ENCODE measurements at regions not wholly inside any gene's neighbourhood (a gene's known extent, or its start where the extent isn't known, plus 50 kb on each side); places are given as distances from the start of the nearest gene placed in this dataset.

- no peaks in the 10 kb centered on the region for H3K36me3 ChIP-seq
- TF ChIP-seq CTCF (IDR thresholded peaks at IDR 0.05), result no peak
- no peaks in the 10 kb centered on the region for H3K27me3 ChIP-seq
- H3K4me1 ChIP-seq (ENCODE audit: control insufficient read depth in 1 of 2, insufficient read depth in 1 of 2, low read depth in 1 of 2, low read length in 1 of 2), result no peaks in the 10 kb centered on the region
- no peak overlapping the region for H3K27ac ChIP-seq
- no peak overlapping the region for H3K4me3 ChIP-seq (ENCODE audit: low read depth in 1 of 2, low read length in 1 of 2)
- H3K9me3 ChIP-seq, result no peaks in the 10 kb centered on the region
These were observed 583.6 kb upstream of the MGMT start for GRCh38 chr10:128883231-128884032.

DNA sequence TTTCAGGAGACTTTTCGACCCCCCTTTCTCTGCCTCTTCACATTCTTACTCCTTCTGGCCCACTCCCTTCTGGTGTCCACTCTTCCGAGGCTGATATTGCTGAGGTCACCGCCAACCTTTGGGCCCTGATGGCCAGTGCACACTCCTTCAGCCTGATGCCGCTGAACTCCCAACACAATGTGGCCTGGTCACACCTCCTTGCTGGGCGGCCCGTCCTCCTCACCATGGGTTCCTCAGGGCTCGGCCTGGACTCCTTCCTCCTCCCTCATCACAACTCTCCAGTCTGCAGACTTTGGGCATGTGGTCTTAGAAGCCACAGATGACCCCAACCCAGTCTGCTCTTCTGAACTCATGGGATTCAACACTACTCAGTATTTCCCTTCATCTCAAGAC is 583.0 kb upstream of the MGMT start:
- TF ChIP-seq CTCF (IDR thresholded peaks at IDR 0.05), result no peak
- no peaks in the 10 kb centered on the region for H3K4me1 ChIP-seq (ENCODE audit: control insufficient read depth in 1 of 2, insufficient read depth in 1 of 2, low read depth in 1 of 2, low read length in 1 of 2)
- no peak overlapping the region for H3K27ac ChIP-seq
- H3K9me3 ChIP-seq, result no peaks in the 10 kb centered on the region
- H3K36me3 ChIP-seq, result no peaks in the 10 kb centered on the region
- no peak overlapping the region for H3K4me3 ChIP-seq (ENCODE audit: low read depth in 1 of 2, low read length in 1 of 2)
- no peaks in the 10 kb centered on the region for H3K27me3 ChIP-seq

DNA sequence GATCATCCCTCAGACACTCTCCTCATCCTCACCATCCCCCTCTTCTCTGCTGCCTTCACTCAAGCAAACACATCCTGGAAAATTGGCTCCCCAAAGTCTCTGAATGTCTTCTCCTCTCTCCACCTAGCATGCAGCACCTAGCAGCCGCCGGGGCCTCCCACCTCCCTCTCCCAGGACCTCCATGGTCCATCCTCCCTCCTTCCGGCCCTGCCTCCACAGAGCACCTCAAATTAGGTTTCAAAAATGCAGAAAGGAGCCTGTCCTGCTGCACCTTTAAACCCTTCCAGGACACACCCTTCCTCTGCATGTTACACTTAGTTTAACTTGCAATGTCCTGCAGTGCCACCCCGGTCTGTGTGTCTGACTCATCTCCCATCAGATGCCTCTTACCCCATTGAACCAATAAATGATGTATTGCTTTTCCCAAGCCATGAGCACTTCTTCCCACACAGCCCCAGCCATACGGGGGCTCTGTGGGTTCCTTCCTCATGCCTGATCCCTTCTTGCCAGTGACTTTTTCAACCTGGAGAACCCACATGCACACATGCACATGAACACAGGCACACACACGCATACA is 582.5 kb upstream of the MGMT start:
- H3K27ac ChIP-seq, result no peak overlapping the region
- H3K9me3 ChIP-seq, result no peaks in the 10 kb centered on the region
- no peaks in the 10 kb centered on the region for H3K4me1 ChIP-seq (ENCODE audit: control insufficient read depth in 1 of 2, insufficient read depth in 1 of 2, low read depth in 1 of 2, low read length in 1 of 2)
- no peak overlapping the region for H3K4me3 ChIP-seq (ENCODE audit: low read depth in 1 of 2, low read length in 1 of 2)
- TF ChIP-seq CTCF (IDR thresholded peaks at IDR 0.05), result no peak
- H3K36me3 ChIP-seq, result no peaks in the 10 kb centered on the region
- H3K27me3 ChIP-seq, result no peaks in the 10 kb centered on the region

DNA sequence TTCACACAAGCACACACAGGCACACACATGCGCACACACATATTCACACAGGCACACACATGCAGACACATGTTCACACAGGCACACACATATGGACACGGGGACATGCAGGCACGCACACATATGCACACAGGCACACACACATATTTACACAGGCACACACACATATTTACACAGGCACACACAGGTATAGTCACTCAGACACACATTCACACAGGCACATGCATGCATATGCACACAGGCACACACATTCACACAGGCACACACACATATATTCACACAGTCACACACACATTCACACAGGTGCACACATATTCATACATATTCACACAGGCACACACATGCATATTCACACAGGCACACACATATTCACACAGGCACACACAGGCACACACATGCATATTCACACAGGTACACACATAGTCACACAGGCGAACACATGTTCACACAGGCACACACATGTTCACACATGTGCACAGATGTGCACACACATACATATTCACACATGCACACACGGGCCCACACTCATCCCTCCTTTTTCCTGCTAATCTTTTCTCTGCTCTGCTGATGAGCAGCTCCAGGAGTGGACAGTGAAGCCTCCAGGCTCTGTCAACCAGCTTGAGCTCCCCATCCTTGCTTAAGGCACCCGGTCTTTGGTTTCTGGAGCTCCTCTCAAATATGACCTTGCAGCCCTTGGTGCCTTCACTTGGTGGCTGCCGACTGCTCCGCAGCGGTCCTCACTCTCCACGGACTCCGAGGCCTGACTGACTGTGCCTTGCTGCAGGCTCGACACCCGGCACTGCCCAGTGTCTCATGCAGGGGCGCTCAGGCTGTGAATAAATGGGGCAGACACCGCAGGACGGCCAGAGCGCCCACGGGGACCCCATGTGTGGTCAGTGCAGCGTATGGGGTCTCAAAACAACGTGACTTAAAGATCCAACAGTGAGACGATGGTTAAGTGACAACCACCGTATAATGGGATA is 581.2 kb upstream of the MGMT start:
- H3K9me3 ChIP-seq, result no peaks in the 10 kb centered on the region
- no peak overlapping the region for H3K4me3 ChIP-seq (ENCODE audit: low read depth in 1 of 2, low read length in 1 of 2)
- H3K4me1 ChIP-seq (ENCODE audit: control insufficient read depth in 1 of 2, insufficient read depth in 1 of 2, low read depth in 1 of 2, low read length in 1 of 2), result no peaks in the 10 kb centered on the region
- no peak overlapping the region for H3K27ac ChIP-seq
- no peaks in the 10 kb centered on the region for H3K27me3 ChIP-seq
- no peak for TF ChIP-seq CTCF (IDR thresholded peaks at IDR 0.05)
- no peaks in the 10 kb centered on the region for H3K36me3 ChIP-seq

DNA sequence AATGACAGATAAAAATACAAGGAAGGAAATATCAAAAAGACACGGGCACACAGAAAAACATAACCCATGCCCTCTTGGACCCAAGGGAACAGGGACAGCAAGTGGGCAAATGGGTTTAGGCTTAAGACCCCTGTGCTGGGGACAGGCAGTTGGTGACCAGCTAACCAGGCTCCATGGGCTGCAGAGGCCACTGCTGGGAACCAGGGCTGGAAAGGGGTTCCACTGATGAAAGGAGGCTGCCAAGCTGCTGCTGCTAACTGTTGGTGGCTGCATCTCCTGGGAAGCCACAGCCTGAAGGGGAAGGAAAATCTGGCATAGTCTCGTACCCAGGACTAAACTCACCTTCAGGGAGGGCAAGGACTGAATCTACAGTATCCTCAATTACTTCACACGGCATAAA is 579.2 kb upstream of the MGMT start:
- TF ChIP-seq CTCF (IDR thresholded peaks at IDR 0.05), result no peak
- Histone ChIP-seq H3K27ac (no peak overlapping the region), H3K4me1 (ENCODE audit: control insufficient read depth in 1 of 2, insufficient read depth in 1 of 2, low read depth in 1 of 2, low read length in 1 of 2) (no peaks in the 10 kb centered on the region), H3K4me3 (ENCODE audit: low read depth in 1 of 2, low read length in 1 of 2) (no peak overlapping the region), H3K9me3 (no peaks in the 10 kb centered on the region), H3K36me3 (no peaks in the 10 kb centered on the region), H3K27me3 (no peaks in the 10 kb centered on the region)
